ENCODE measurements at regions not wholly inside any gene's neighbourhood (a gene's known extent, or its start where the extent isn't known, plus 50 kb on each side); places are given as distances from the start of the nearest gene placed in this dataset.

- DNase-seq (ENCODE audit: low spot score) = no peak
Observed at GRCh38 chr5:135248801-135249231, 150.2 kb downstream of the MACROH2A1 start.

GRCh38 chr5:135246923-135247795, 151.9 kb downstream of the MACROH2A1 start:
- DNase-seq (ENCODE audit: low spot score) = peak; percentile 91

GRCh38 chr5:135246605-135246922, 152.5 kb downstream of the MACROH2A1 start:
- DNase-seq (ENCODE audit: low spot score) = no peak

GRCh38 chr5:135245521-135246499, 153.2 kb downstream of the MACROH2A1 start:
- DNase-seq (ENCODE audit: low spot score) = no peak

GRCh38 chr5:135244620-135245021, 154.4 kb downstream of the MACROH2A1 start:
- no peak for DNase-seq (ENCODE audit: low spot score)

- DNase-seq (ENCODE audit: low spot score) = no peak
Observed at GRCh38 chr5:135243556-135244285, 155.3 kb downstream of the MACROH2A1 start.

GRCh38 chr5:135242866-135243555, 156.0 kb downstream of the MACROH2A1 start:
- DNase-seq (ENCODE audit: low spot score) = no peak

- DNase-seq (ENCODE audit: low spot score) = peak; percentile 74
Observed at GRCh38 chr5:135242021-135242865, 156.8 kb downstream of the MACROH2A1 start.

GRCh38 chr5:135241536-135241935, 157.5 kb downstream of the MACROH2A1 start:
- no peak for DNase-seq (ENCODE audit: low spot score)

- DNase-seq (ENCODE audit: low spot score) = no peak
Observed at GRCh38 chr5:135240781-135241360, 158.2 kb downstream of the MACROH2A1 start.

- no peak for DNase-seq (ENCODE audit: low spot score)
Observed at GRCh38 chr5:135240283-135240633, 158.8 kb downstream of the MACROH2A1 start.

GRCh38 chr5:135239453-135240282, 159.4 kb downstream of the MACROH2A1 start:
- DNase-seq (ENCODE audit: low spot score) = no peak

GRCh38 chr5:135238622-135239452, 160.2 kb downstream of the MACROH2A1 start:
- DNase-seq (ENCODE audit: low spot score) = no peak

GRCh38 chr5:135237748-135238103, 161.3 kb downstream of the MACROH2A1 start:
- no peak for DNase-seq (ENCODE audit: low spot score)

GRCh38 chr5:135236908-135237747, 161.9 kb downstream of the MACROH2A1 start:
- no peak for DNase-seq (ENCODE audit: low spot score)

- no peak for DNase-seq (ENCODE audit: low spot score)
Observed at GRCh38 chr5:135236228-135236907, 162.7 kb downstream of the MACROH2A1 start.
